Stomach (tissue), 4 donors: ENCODE measurements at regions not wholly inside any gene's neighbourhood (a gene's known extent, or its start where the extent isn't known, plus 50 kb on each side); places are given as distances from the start of the nearest gene placed in this dataset.

Experiments used
- CTCF ChIP-seq, 7 experiments: fragments of 450-650 bp in 4 of 7; fragments of 200-600 bp in 3 of 7; sonication (generic) in 3 of 7; IDR thresholded peaks; one replicate each; pipeline ENCODE4 v1.5.1; 2016 to 2019; ENCODE audit warnings: antibody characterized with exemption in 7 of 7, control low read depth in 2 of 7, mild to moderate bottlenecking in 1 of 7
- EP300 ChIP-seq: sonication (generic); formaldehyde crosslinking; IDR thresholded peaks from one replicate; pipeline ENCODE4 v1.6.1; 2017; ENCODE audit warnings: antibody characterized with exemption
- POLR2A ChIP-seq, 4 donors: fragments of 450-650 bp; IDR thresholded peaks; one replicate each; pipeline ENCODE4 v1.6.1; 2016; ENCODE audit warnings: antibody characterized with exemption in 4 of 4, control low read depth in 2 of 4, mild to moderate bottlenecking in 1 of 4, moderate library complexity in 1 of 4

- TF ChIP-seq CTCF (IDR thresholded peaks at IDR 0.05) (no peak), POLR2A (IDR thresholded peaks at IDR 0.05) (no peak), EP300 (no peak)
These were observed 69.1 kb upstream of the OLFM1 start for GRCh38 chr9:135018306-135018915.
